ENCODE measurements at regions not wholly inside any gene's neighbourhood (a gene's known extent, or its start where the extent isn't known, plus 50 kb on each side); places are given as distances from the start of the nearest gene placed in this dataset.

DNA sequence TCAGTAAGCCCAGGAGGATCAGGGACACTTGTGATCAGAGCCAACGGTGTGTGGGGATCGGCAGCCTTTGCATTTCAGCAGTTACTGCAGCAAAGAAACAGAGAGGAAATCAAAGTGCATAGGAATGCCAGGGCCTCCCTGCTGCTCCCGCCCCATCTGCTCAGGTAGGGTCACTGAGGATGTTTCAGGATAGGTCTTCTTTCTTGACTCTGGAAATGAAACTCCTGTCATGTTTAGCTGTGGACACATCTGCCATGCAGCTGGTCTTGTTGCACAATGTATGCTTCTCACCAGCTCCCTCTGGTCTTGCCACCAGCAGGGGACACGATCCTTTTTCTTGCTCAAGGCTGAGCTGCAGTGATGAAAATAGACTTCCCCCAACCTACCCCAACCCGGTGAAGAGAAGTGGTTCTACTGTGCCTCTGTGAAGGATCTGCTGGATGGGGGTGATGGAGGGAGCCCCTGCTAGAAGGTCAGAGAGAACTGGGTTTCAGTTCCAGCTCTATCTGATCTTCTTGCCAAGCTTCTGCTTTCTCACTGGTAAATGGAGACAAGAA, 185.2 kb upstream of the KLF4 start:
- TF ChIP-seq MAX (IDR thresholded peaks at IDR 0.05; ENCODE audit: insufficient read depth, insufficient read length): no peak
- no peak for TF ChIP-seq GATA2 (IDR thresholded peaks at IDR 0.05; ENCODE audit: insufficient read depth, insufficient read length, low read depth, low read length)
- TF ChIP-seq POLR2A (IDR thresholded peaks at IDR 0.05; ENCODE audit: low read depth, low read length): no peak
- TF ChIP-seq JUN (IDR thresholded peaks at IDR 0.05; ENCODE audit: borderline replicate concordance, insufficient read depth, insufficient read length, low read depth): no peak
- no peak for TF ChIP-seq MYC (IDR thresholded peaks at IDR 0.05; ENCODE audit: low read depth, low read length)
- TF ChIP-seq POLR2AphosphoS5 (IDR thresholded peaks at IDR 0.05; ENCODE audit: insufficient read depth, low read depth, low read length): no peak
- TF ChIP-seq FOS (IDR thresholded peaks at IDR 0.05; ENCODE audit: borderline replicate concordance, insufficient read depth, low read length): no peak
- TF ChIP-seq EZH2 (IDR thresholded peaks at IDR 0.05; ENCODE audit: borderline replicate concordance, low read depth, low read length, severe bottlenecking): no peak
- TF ChIP-seq, protein P1, sequence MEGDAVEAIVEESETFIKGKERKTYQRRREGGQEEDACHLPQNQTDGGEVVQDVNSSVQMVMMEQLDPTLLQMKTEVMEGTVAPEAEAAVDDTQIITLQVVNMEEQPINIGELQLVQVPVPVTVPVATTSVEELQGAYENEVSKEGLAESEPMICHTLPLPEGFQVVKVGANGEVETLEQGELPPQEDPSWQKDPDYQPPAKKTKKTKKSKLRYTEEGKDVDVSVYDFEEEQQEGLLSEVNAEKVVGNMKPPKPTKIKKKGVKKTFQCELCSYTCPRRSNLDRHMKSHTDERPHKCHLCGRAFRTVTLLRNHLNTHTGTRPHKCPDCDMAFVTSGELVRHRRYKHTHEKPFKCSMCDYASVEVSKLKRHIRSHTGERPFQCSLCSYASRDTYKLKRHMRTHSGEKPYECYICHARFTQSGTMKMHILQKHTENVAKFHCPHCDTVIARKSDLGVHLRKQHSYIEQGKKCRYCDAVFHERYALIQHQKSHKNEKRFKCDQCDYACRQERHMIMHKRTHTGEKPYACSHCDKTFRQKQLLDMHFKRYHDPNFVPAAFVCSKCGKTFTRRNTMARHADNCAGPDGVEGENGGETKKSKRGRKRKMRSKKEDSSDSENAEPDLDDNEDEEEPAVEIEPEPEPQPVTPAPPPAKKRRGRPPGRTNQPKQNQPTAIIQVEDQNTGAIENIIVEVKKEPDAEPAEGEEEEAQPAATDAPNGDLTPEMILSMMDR (IDR thresholded peaks at IDR 0.05; ENCODE audit: extremely low read depth in 1 of 2, insufficient read depth in 1 of 2, low read depth in 1 of 2, low read length in 2 of 2): no peak
- no peaks in the 10 kb centered on the region for H3K4me1 ChIP-seq (ENCODE audit: control insufficient read depth, extremely low read depth, insufficient read depth, low read length)
- no peaks in the 10 kb centered on the region for H3K79me2 ChIP-seq (ENCODE audit: control insufficient read depth, insufficient read depth, low read length)
- CTCF ChIA-PET: no interaction called here
- H3K9me3 ChIP-seq (replicated peaks; ENCODE audit: control insufficient read depth, insufficient read depth, low read length): no peaks in the 10 kb centered on the region
- no TSS peak for BruUV-seq (replicated peaks)
- H3K4me3 ChIP-seq (replicated peaks in 1 of 3; ENCODE audit: insufficient read depth in 1 of 3, low read depth in 1 of 3, low read length in 3 of 3): no peak overlapping the region
- dilution Hi-C loops (cut with MboI; ENCODE audit: extremely low pct_ligation_motif_present, low sequenced_read_pairs) (no loop called here), intact Hi-C loops (cut with micrococcal nuclease) (no loop called here)
- H2AFZ ChIP-seq (ENCODE audit: low read depth, low read length): no peak overlapping the region
- H3K9ac ChIP-seq (replicated peaks; ENCODE audit: extremely low read depth, insufficient read depth, low read length): no peak overlapping the region
- FAIRE-seq (no peak), DNase-seq (ENCODE audit: low read depth, low spot score) (no peak)
- peaks cover 0 to 2% of the 10 kb centered on the region in 2 experiments for H3K27me3 ChIP-seq (ENCODE audit: control insufficient read depth in 2 of 2, insufficient read depth in 2 of 2, low read length in 2 of 2)
- H3K4me2 ChIP-seq (ENCODE audit: insufficient read depth, low read length): no peak overlapping the region
- no peak overlapping the region for H3K27ac ChIP-seq (ENCODE audit: insufficient read depth, low read depth, low read length)
- POLR2A ChIA-PET: no interaction called here
- H3K36me3 ChIP-seq (ENCODE audit: control insufficient read depth in 2 of 2, extremely low read depth in 1 of 2, insufficient read depth in 2 of 2, low read length in 2 of 2): no peaks in the 10 kb centered on the region
- H3K9me1 ChIP-seq (replicated peaks; ENCODE audit: control insufficient read depth, extremely low read depth, insufficient read depth, low read length): no peaks in the 10 kb centered on the region
- no peaks in the 10 kb centered on the region for H4K20me1 ChIP-seq (replicated peaks; ENCODE audit: control insufficient read depth, extremely low read depth, insufficient read depth, low read length)

Measured in endothelial cell of umbilical vein (primary cell).